ENCODE measurements at regions not wholly inside any gene's neighbourhood (a gene's known extent, or its start where the extent isn't known, plus 50 kb on each side); places are given as distances from the start of the nearest gene placed in this dataset.

DNA sequence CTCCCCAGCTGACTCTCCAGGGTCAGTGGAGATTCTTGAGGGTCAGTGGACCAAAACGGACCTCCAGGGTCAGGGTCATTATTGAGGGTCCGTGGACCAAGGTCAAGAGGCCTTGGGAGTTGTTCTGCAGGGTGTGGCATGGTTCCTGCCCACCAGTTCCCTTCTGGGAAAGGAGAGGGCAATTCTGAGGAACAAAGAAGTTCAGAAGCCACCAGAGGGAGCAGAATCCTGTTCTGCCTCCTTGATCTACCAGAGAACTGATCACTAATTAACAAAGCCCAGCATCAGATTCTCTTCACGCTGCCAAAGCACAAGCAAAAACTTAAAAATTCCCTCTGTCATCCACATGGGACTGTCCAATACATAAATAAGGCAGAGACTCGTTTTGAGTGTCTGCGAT is 263.4 kb downstream of the DHX35 start:
- ATAC-seq (no peak), DNase-seq (no peak)
- Histone ChIP-seq H3K27ac (ENCODE audit: low read depth, low read length) (no peak overlapping the region), H3K27me3 (ENCODE audit: control insufficient read depth in 2 of 2, insufficient read depth in 2 of 2, low read length in 2 of 2) (no peaks in the 10 kb centered on the region), H3K36me3 (ENCODE audit: control insufficient read depth in 2 of 3, insufficient read depth in 3 of 3, low read length in 3 of 3) (no peaks in the 10 kb centered on the region), H3K9me3 (ENCODE audit: control insufficient read depth in 2 of 3, low read length in 3 of 3) (no peaks in the 10 kb centered on the region), H3K4me1 (ENCODE audit: control insufficient read depth in 2 of 2, insufficient read depth in 2 of 2, low read length in 2 of 2) (no peaks in the 10 kb centered on the region), H3K4me3 (ENCODE audit: low read length) (no peak overlapping the region)
- Mint-ChIP-seq H3K9me3 (no peaks in the 10 kb centered on the region), H3K27ac (no peak overlapping the region), H3K4me1 (no peaks in the 10 kb centered on the region), H3K27me3 (peaks cover 3 to 17% (median 14%) of the 10 kb centered on the region in 5 donors), H3K36me3 (no peaks in the 10 kb centered on the region), H3K4me3 (no peak overlapping the region)
- POLR2A ChIA-PET, result no interaction called here
- intact Hi-C loops (cut with micrococcal nuclease), result no loop called here
- CTCF ChIA-PET, result no interaction called here

DNA sequence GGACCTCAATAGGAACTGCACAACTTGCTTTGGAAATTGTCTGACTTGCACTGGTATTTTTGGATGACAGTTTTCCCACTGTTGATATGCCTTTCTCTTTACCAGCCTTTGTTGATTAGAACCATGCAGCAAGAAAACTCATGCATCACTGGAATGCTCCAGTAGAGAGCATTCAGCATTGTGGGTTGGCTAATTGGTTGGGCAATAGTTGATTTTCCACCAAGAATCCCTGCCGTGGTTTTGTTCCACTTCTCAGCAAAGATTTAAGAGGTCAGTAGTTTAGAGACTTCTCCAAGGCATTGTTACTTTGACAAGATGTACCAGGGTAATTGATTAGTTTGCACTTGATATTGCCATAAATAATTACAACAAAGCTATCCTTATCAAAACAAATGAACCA is 260.0 kb downstream of the DHX35 start:
- no peaks in the 10 kb centered on the region for H3K36me3 ChIP-seq (ENCODE audit: control insufficient read depth in 2 of 3, insufficient read depth in 3 of 3, low read length in 3 of 3)
- Mint-ChIP-seq H3K36me3 (no peaks in the 10 kb centered on the region), H3K9me3 (peaks cover 0 to 2% (median 0%) of the 10 kb centered on the region in 11 donors), H3K27ac (no peak overlapping the region), H3K27me3 (peaks cover 3 to 22% (median 12%) of the 10 kb centered on the region in 5 donors), H3K4me3 (no peak overlapping the region), H3K4me1 (no peaks in the 10 kb centered on the region)
- H3K4me3 ChIP-seq (ENCODE audit: low read length), result no peak overlapping the region
- CTCF ChIA-PET, result no interaction called here
- H3K4me1 ChIP-seq (ENCODE audit: control insufficient read depth in 2 of 2, insufficient read depth in 2 of 2, low read length in 2 of 2), result no peaks in the 10 kb centered on the region
- no peak overlapping the region for H3K27ac ChIP-seq (ENCODE audit: low read depth, low read length)
- no peaks in the 10 kb centered on the region for H3K9me3 ChIP-seq (ENCODE audit: control insufficient read depth in 2 of 3, low read length in 3 of 3)
- DNase-seq, result no peak
- no peak for ATAC-seq
- no peaks in the 10 kb centered on the region for H3K27me3 ChIP-seq (ENCODE audit: control insufficient read depth in 2 of 2, insufficient read depth in 2 of 2, low read length in 2 of 2)
- POLR2A ChIA-PET, result no interaction called here
- intact Hi-C loops (cut with micrococcal nuclease), result no loop called here

DNA sequence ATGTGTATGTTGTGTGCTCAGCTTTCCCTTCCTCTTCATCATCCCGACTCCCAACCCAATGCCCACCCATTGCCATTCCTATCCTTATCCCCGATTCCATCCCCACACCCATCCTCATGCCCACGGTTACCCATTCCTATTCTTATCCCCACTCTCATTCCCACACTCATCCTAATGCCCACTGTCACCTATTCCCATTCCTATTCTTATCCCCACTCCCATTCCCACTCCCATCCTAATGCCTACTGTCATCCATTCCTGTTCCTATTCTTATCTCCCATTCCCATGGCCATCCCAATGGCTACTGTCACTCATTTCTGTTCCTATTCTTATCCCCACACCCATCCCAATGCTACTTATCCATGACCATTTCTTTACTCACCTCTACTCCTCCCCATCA is 254.1 kb downstream of the DHX35 start:
- H3K27me3 Mint-ChIP-seq, result peaks cover 6 to 30% (median 21%) of the 10 kb centered on the region in 5 donors
- CTCF ChIA-PET, result no interaction called here
- no peaks in the 10 kb centered on the region for H3K9me3 ChIP-seq (ENCODE audit: control insufficient read depth in 2 of 3, low read length in 3 of 3)
- H3K4me3 ChIP-seq (ENCODE audit: low read length), result no peak overlapping the region
- H3K27ac Mint-ChIP-seq, result no peak overlapping the region
- H3K4me1 Mint-ChIP-seq, result no peaks in the 10 kb centered on the region
- no peak for ATAC-seq
- intact Hi-C loops (cut with micrococcal nuclease), result no loop called here
- H3K4me3 Mint-ChIP-seq, result no peak overlapping the region
- H3K36me3 ChIP-seq (ENCODE audit: control insufficient read depth in 2 of 3, insufficient read depth in 3 of 3, low read length in 3 of 3), result no peaks in the 10 kb centered on the region
- H3K27ac ChIP-seq (ENCODE audit: low read depth, low read length), result no peak overlapping the region
- no peaks in the 10 kb centered on the region for H3K27me3 ChIP-seq (ENCODE audit: control insufficient read depth in 2 of 2, insufficient read depth in 2 of 2, low read length in 2 of 2)
- POLR2A ChIA-PET, result no interaction called here
- H3K36me3 Mint-ChIP-seq, result no peaks in the 10 kb centered on the region
- peaks cover 0 to 4% (median 0%) of the 10 kb centered on the region in 11 donors for H3K9me3 Mint-ChIP-seq
- H3K4me1 ChIP-seq (ENCODE audit: control insufficient read depth in 2 of 2, insufficient read depth in 2 of 2, low read length in 2 of 2), result no peaks in the 10 kb centered on the region
- DNase-seq, result no peak

DNA sequence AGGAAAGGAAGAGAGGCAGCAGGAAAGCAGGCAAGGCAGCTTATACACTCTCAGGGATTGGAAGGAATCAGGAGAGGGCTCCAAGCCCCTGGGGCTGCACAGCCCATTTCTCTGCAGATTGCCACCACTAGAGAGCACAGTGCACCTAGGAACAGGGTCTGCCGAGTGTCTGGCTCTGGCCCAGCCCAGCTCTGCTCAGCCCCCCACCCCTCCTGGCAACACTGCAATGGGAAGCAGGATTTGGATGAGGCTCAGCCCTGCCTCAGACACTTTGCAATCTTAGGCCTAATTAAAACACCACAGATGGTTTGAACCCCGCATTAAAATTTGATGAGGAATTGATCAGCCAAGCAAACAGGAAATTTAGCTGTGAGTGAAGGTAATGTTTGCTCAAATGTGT is 252.7 kb downstream of the DHX35 start:
- ATAC-seq (no peak), DNase-seq (no peak)
- peaks cover 0 to 4% (median 0%) of the 10 kb centered on the region in 11 donors for H3K9me3 Mint-ChIP-seq
- CTCF ChIA-PET, result no interaction called here
- Histone ChIP-seq H3K4me1 (ENCODE audit: control insufficient read depth in 2 of 2, insufficient read depth in 2 of 2, low read length in 2 of 2) (no peaks in the 10 kb centered on the region), H3K27me3 (ENCODE audit: control insufficient read depth in 2 of 2, insufficient read depth in 2 of 2, low read length in 2 of 2) (no peaks in the 10 kb centered on the region), H3K27ac (ENCODE audit: low read depth, low read length) (no peak overlapping the region), H3K9me3 (ENCODE audit: control insufficient read depth in 2 of 3, low read length in 3 of 3) (no peaks in the 10 kb centered on the region), H3K36me3 (ENCODE audit: control insufficient read depth in 2 of 3, insufficient read depth in 3 of 3, low read length in 3 of 3) (no peaks in the 10 kb centered on the region), H3K4me3 (ENCODE audit: low read length) (no peak overlapping the region)
- no peak overlapping the region for H3K27ac Mint-ChIP-seq
- POLR2A ChIA-PET, result no interaction called here
- intact Hi-C loops (cut with micrococcal nuclease), result no loop called here
- H3K4me3 Mint-ChIP-seq, result no peak overlapping the region
- H3K4me1 Mint-ChIP-seq, result no peaks in the 10 kb centered on the region
- no peaks in the 10 kb centered on the region for H3K36me3 Mint-ChIP-seq
- H3K27me3 Mint-ChIP-seq, result peaks cover 0 to 26% (median 17%) of the 10 kb centered on the region in 5 donors

DNA sequence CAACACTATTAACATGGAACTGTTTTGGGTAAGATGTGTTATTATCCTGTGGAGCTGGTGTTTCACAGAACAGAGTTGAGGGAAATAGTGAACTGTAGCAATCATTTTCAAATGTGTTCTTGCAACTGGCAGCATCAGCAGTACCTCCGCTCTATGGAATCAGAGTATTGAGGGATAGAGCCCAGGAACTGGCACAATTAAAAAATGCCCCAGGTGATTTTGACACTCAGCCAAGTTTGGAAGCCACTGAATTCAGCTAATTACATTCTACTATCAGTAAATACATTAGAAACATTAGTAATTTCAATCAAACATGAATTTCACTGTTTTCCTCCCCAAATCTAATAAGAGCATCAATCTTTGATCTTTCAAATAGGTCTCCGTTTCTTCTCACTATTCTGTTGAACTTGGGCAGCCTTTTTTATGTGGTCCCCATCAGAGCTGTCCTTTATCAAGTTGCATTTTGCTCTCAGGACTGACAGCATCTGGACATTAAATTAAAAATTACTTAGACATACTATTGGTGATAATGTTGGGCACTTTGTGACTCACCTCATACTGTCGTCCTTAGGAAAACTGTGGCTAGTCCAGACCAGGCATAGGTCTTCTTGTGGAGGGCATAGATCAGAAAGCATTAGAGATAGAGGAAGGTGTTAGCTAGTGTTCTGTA is 251.5 kb downstream of the DHX35 start:
- POLR2A ChIA-PET, result no interaction called here
- intact Hi-C loops (cut with micrococcal nuclease), result no loop called here
- Mint-ChIP-seq H3K27ac (no peak overlapping the region), H3K9me3 (peaks cover 0 to 2% (median 0%) of the 10 kb centered on the region in 11 donors), H3K4me1 (no peaks in the 10 kb centered on the region), H3K27me3 (peaks cover 7 to 34% (median 15%) of the 10 kb centered on the region in 5 donors), H3K4me3 (no peak overlapping the region), H3K36me3 (no peaks in the 10 kb centered on the region)
- H3K4me3 ChIP-seq (ENCODE audit: low read length), result no peak overlapping the region
- H3K9me3 ChIP-seq (ENCODE audit: control insufficient read depth in 2 of 3, low read length in 3 of 3), result no peaks in the 10 kb centered on the region
- DNase-seq (no peak), ATAC-seq (no peak)
- H3K4me1 ChIP-seq (ENCODE audit: control insufficient read depth in 2 of 2, insufficient read depth in 2 of 2, low read length in 2 of 2), result no peaks in the 10 kb centered on the region
- H3K27me3 ChIP-seq (ENCODE audit: control insufficient read depth in 2 of 2, insufficient read depth in 2 of 2, low read length in 2 of 2), result no peaks in the 10 kb centered on the region
- CTCF ChIA-PET, result no interaction called here
- no peaks in the 10 kb centered on the region for H3K36me3 ChIP-seq (ENCODE audit: control insufficient read depth in 2 of 3, insufficient read depth in 3 of 3, low read length in 3 of 3)
- no peak overlapping the region for H3K27ac ChIP-seq (ENCODE audit: low read depth, low read length)

DNA sequence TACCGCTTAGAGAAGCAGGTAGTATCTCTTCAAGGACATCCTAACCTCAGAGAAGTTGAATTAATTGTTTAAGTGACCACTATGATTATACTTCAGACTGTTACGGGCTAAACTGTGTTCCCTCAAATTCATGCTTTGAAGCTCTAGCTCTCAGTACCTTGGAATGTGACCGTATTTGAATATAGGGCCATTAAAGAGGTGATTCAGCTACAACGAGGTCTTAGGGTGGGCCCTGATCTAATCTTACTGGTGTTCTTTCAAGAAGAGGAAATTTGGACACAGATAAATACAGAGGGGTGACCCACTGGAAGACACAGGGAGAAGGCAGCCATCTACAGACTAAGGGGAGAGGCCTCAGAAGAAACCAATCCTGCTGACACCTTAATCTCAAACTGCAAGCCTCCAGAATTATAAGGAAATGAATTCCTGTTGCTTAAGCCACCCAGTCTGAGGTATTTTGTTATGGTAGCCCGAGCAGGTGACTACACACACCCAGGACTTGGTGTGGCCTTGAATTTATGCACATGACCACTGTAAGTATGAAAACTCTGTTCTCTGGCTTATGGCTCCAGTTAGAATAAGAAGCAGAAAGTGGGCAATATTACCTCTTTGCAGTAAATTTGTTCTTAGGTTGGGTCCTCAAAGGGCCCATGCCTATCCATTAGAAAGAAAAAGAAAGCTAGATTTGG is 249.1 kb downstream of the DHX35 start:
- Histone ChIP-seq H3K36me3 (ENCODE audit: control insufficient read depth in 2 of 3, insufficient read depth in 3 of 3, low read length in 3 of 3) (no peaks in the 10 kb centered on the region), H3K4me3 (ENCODE audit: low read length) (no peak overlapping the region), H3K27ac (ENCODE audit: low read depth, low read length) (no peak overlapping the region), H3K4me1 (ENCODE audit: control insufficient read depth in 2 of 2, insufficient read depth in 2 of 2, low read length in 2 of 2) (no peaks in the 10 kb centered on the region), H3K9me3 (ENCODE audit: control insufficient read depth in 2 of 3, low read length in 3 of 3) (no peaks in the 10 kb centered on the region), H3K27me3 (ENCODE audit: control insufficient read depth in 2 of 2, insufficient read depth in 2 of 2, low read length in 2 of 2) (no peaks in the 10 kb centered on the region)
- H3K27ac Mint-ChIP-seq, result no peak overlapping the region
- ChIA-PET CTCF (no interaction called here), POLR2A (no interaction called here)
- intact Hi-C loops (cut with micrococcal nuclease), result no loop called here
- no peaks in the 10 kb centered on the region for H3K4me1 Mint-ChIP-seq
- H3K27me3 Mint-ChIP-seq, result peaks cover 2 to 32% (median 12%) of the 10 kb centered on the region in 5 donors
- H3K9me3 Mint-ChIP-seq, result peaks cover 0 to 2% (median 0%) of the 10 kb centered on the region in 11 donors
- no peak for ATAC-seq
- no peak overlapping the region for H3K4me3 Mint-ChIP-seq
- no peak for DNase-seq
- no peaks in the 10 kb centered on the region for H3K36me3 Mint-ChIP-seq

Measured in naive thymus-derived CD4-positive, alpha-beta T cell (primary cell).